ENCODE measurements at regions not wholly inside any gene's neighbourhood (a gene's known extent, or its start where the extent isn't known, plus 50 kb on each side); places are given as distances from the start of the nearest gene placed in this dataset.

GRCh38 chr10:31081937-31082840, 50.5 kb upstream of the ZNF438 start:
- no peak for DNase-seq (ENCODE audit: low read depth, low spot score)

DNA sequence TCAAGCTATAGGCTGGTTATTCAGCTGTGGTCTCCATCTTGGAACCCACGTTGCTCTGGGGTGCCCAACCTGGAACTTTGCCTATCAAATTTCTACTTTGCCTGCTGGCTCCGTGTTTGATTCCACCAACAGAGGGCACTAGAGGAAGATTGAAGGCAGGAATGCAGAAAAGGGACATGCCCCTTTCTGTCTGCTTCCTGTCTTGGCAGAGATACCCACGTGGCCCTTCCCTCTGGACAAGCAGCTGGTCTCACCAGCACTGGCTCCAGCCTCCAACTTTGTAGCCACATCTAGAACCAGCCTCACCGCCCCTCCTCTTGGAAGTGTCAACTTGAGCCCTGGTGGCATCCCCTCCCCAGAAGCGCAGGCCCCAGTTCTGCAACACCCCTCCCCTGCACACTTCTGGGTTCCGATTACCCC, 52.1 kb upstream of the ZNF438 start:
- peak; percentile 74 for DNase-seq (ENCODE audit: low read depth, low spot score)

GRCh38 chr10:31087011-31087410, 55.3 kb upstream of the ZNF438 start:
- no peak for DNase-seq (ENCODE audit: low read depth, low spot score)

GRCh38 chr10:31087851-31088250, 56.2 kb upstream of the ZNF438 start:
- no peak for DNase-seq (ENCODE audit: low read depth, low spot score)

DNA sequence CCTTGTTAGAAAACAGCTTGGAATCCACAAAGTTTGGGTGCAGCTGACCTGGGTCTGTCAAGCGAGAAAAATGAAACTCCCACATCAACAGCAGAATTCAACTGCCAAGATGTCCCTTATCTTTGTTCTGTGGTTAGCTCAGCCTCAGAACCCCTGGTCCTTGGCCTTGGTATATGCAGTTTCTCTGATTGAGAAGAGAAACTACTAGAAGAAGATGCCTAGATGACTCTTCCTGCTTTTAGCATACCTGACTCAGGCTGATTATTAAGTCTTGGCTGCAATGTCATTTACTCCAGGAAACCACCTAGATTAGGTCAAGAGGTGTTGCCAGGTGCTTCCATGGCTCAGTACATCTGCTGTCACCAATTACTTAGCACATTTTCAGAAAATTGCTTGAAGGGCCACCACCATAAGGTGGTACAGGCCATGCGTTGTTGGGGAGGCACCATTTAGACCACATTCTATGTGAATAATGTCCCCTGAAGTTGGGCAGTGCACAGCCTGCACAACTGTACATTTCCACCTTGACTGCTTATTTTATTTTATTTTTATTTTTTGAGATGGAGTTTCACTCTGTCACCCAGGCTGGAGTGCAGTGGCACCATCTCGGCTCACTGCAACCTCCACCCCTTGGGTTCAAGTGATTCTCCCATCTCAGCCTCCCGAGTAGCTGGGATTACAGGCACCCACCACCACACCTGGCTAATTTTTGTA, 59.4 kb upstream of the ZNF438 start:
- no peak for DNase-seq (ENCODE audit: low read depth, low spot score)

GRCh38 chr10:31095677-31096560, 64.3 kb upstream of the ZNF438 start:
- DNase-seq (ENCODE audit: low read depth, low spot score) = no peak

DNA sequence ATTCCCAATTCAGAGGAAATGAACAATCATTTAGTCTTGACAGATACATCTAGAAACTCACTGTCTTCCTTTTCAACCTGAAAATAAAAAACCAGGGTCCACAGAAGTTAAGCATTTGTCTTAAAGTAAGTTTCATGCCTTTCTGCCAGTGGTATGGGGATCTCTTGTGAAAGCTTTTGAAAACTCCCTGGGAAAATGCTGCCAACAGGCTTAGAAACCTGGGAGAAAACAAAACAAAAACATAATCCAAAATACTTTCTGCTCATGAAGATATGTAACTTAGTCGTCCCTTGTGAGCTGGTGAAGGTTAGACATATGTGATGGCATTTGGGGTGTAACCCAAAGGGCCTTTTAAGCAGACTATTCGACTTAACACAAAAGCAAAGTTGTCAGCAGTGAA, 66.4 kb upstream of the ZNF438 start:
- DNase-seq (ENCODE audit: low read depth, low spot score) = no peak

GRCh38 chr10:31099094-31099493, 67.4 kb upstream of the ZNF438 start:
- DNase-seq (ENCODE audit: low read depth, low spot score) = no peak

DNA sequence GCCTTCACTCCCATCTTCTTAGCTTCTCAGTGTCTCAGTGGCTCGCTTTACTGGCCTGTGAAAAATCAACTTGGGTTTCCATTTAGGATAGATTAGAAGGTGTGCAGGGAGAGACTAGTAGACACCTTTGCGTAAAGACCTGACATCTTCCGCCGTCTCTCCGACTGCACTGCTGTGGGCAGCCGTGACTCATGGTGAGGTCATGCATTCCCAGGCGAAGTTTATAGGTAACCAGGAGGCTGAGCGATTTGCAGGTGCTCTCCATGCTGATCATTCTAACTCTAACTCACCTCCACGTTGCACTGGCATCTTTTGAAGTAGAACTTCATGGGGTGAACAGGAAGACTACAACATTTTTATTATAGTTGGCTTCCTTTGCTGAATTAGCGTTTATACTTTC, 68.0 kb upstream of the ZNF438 start:
- no peak for DNase-seq (ENCODE audit: low read depth, low spot score)

GRCh38 chr10:31100115-31100601, 68.5 kb upstream of the ZNF438 start:
- no peak for DNase-seq (ENCODE audit: low read depth, low spot score)

DNA sequence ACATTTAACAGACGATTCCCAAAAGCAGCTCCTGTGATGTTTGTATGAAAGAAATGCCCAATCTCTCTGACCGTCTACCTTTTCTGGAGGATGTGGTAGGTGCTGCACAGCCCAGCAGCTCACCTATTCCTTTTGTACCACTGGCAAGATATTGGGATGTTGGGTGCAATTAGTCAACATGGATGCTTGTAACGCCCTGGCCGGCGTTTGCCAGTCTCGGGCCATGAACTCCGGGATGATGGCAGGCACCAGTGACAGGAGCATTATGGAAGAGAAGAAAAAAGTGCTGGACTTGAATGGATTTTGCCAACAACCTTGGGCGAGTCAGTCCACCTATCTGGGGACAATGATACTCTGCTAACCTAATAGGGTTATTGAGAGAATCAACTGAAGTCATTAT, 69.0 kb upstream of the ZNF438 start:
- no peak for DNase-seq (ENCODE audit: low read depth, low spot score)

- no peak for DNase-seq (ENCODE audit: low read depth, low spot score)
These were observed 69.5 kb upstream of the ZNF438 start for GRCh38 chr10:31101123-31101522.

GRCh38 chr10:31102421-31102820, 70.8 kb upstream of the ZNF438 start:
- no peak for DNase-seq (ENCODE audit: low read depth, low spot score)

DNA sequence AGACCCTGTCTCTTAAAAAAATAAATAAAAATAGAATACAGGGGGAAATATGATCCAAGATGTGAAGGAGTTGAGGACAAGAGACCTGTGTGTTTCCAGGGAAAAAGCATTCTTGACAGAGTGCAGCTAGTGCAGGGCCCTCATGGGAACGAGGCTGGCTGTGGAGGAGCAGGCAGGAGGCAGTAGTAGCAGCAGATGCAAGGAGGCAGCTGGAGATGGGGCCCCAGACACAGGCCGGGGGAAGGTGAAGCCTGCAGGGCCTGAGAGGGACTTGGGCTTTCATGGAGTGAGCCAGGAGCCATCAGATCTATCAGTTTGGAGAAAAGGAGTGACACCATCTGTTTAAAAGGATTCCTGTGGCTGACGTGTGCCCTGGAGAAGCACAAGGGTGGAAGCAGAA, 71.4 kb upstream of the ZNF438 start:
- DNase-seq (ENCODE audit: low read depth, low spot score) = peak; percentile 27

GRCh38 chr10:31112961-31113360, 81.3 kb upstream of the ZNF438 start:
- no peak for DNase-seq (ENCODE audit: low read depth, low spot score)

DNA sequence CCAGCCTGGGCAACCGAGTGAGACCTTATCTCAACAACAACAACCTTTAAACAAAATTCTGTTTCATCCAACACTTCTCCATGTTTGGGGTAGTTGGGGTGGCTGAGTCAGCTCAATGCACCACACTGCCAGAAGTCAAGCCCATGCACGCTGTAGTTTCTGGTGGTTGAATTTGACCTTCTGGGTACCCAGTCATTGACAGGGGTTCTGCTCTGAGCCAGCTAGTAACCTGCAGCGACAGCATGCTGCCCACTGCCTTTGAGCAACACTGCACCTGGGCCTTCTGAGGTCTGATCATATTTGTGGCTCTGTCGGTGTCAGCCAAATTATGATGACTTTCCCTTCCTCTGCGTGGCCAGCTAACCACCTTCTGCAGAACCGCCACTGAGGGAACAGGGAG, 84.6 kb upstream of the ZNF438 start:
- DNase-seq (ENCODE audit: low read depth, low spot score) = no peak

DNA sequence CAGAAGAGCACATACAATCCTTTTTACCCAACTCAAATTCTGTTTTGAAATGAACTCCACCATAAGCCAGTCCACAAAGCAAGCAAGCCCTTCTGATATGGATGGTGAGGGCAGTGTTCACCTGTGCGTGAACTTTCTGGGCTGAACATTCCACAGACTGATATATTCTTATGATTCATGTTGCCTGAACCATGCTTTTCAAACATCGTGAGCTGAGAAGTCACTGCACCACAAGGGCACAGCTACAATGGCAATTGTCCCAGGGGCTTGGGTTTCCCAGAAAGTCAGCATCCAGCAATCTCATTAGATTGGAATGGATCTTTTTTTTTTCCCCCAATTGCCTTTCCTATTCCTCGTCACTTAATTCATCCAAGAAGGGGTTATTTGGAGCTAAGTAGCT, 86.9 kb upstream of the ZNF438 start:
- no peak for DNase-seq (ENCODE audit: low read depth, low spot score)

GRCh38 chr10:31120392-31120791, 88.7 kb upstream of the ZNF438 start:
- no peak for DNase-seq (ENCODE audit: low read depth, low spot score)

GRCh38 chr10:31120961-31121685, 89.5 kb upstream of the ZNF438 start:
- no peak for DNase-seq (ENCODE audit: low read depth, low spot score)

DNA sequence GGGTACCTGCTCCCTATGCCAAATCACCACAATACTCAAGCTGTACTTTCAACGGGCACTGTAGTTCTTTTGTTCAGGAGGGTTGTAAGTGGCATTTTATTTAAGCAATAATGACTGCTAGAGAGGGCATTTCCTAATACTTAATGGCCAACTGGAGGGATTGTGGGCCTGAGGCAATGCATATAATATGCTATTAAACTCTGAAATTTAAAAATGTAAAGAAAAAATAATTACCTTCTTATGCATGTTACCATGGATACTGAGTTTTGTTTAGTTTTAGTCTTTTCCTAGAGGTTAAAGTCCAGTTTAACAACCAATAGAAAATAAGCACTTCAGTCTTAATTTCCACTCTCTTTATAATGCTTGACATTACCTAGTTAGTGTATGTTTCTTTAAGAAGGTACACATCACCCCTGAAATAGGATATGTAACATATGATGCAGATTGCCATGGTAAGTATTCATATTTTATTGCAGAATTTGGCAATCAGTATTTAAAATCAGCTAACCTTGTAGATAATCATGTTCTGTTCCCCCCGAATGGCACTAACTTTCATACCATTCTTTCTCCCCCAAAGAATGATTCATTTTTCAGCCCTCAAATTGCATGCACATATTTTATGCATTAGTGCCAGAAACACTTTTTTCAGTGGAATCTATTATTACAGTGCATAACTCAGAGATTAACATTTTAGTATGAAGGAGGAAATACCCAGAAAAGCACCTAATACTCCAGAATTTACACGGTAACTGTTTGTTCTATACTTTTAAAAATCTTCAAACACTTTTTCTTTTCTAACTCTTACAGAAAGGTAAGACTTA, 90.3 kb upstream of the ZNF438 start:
- no peak for DNase-seq (ENCODE audit: low read depth, low spot score)
